HG03342 (cell line): ENCODE measurements at regions not wholly inside any gene's neighbourhood (a gene's known extent, or its start where the extent isn't known, plus 50 kb on each side); places are given as distances from the start of the nearest gene placed in this dataset.

Experiments used
- ATAC-seq: cut with Tn5 transposase; IDR thresholded peaks from one replicate; pipeline ENCODE4 v1.9.1; 2021; ENCODE audit warnings: mild to moderate bottlenecking, moderate library complexity; ENCODE audit not compliant: unreplicated experiment

DNA sequence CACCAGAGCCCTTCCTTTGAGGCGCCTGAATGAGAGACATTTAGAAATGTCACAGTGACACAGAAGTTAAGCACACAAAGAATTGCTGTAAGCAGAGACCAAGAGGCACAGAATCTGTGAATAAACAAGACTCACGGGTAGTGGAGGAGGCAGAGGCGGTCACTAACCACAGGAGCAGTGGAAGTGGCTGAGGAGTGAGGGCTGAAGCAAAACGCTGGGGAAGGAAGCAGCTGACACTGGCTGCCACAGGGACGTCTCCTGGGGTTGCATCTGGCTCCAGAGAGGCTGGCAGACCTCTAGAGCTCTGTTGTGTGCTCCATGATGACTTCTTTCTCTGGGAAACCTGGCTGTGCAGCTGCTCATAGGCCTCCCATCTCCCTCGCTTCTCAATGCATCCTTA lies 65.0 kb upstream of the SLC2A12 start:
- no peak for ATAC-seq

DNA sequence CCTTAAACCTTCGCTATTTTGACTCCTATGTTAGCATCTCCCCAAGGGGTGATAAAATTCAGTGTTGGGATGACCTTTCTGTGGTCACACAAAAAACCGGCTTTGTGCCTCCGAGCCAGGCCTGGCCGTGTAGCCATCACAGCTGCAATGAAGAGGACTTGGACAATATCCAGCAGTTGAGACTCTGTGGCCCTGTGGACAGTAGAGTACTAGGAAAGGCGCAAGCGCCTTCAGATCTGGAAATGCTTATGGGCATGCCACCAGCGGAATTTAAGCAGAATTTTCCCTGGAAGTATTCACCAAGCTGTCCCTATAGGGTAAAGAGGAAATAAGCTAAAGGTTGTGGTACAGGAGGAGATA lies 63.3 kb upstream of the SLC2A12 start:
- no peak for ATAC-seq

DNA sequence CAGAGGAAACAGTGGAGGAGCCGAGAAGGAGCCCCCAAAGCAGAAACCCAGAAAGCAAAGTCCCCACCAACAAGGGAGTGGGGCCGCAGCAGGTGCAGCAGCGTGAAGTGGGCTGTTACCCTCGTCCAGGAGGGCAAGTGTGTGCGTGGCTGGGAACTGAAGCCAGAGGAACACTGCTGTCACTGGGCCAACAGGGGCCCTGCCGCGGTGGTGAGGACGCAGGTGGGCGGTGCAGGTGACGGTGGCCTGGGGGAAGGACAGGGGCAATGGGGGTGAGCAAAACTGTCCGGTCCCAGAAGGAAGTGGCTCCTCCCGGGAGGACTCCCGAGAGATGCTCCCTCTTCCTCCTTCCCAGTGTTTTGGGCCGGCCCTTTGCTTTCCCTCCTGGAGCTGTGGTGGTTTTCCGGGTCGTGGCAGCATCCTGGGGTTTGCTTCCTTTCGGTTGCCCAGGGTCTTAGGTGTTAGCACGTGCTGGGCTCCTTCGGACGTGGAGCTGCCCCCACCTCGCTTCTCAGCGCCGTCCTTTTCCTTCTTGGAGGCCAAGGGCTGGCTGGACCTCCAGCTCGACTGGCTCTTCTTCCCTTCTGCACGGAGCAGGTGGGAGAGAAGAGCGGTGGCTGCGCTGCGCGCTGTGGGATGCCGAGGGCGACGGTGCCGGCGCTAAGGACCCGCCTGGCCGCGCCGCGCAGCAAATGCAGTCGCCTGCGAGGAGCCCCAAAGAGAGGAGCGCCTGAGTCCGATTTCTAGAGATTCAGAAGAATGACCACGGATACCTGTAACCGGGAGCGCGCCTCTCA lies 62.7 kb upstream of the SLC2A12 start:
- ATAC-seq, result no peak

DNA sequence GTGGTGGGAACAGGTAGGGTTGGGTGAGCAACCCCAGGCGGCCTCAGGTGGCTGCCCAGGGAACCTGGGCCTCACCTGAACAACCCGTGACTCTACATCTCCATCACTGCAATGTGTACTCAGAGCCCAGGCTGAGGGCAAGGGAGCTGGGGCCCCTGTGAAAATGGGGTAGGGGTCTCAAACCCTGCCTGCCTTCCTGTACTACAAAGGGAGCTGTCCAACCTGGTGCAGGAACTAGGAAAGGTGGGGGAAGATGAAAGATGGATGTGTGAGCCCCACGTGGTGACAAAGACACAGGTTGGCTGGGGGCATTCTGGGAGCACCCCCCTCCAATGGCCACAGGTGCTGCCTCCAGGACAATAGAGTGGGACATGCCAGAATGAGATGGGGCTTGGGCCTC lies 62.1 kb upstream of the SLC2A12 start:
- no peak for ATAC-seq

DNA sequence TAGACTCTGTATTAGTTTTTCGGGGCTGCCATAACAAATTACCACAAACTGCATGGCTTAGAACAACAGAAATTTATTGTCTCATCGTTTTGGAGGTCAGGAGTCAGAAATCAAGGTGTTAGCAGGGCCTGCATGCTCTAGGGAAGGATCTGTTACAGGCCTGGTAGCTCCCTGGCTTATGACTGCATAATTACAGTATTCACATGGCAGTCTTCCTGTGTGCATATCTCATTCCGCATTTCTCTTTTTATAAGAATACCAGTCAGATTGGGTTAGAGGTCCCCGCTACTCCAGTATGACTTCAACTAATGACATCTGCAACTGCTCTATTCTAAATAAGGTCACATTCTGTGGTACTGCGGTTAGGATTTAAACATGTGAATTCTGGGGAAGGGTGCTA lies 59.3 kb upstream of the SLC2A12 start:
- no peak for ATAC-seq

DNA sequence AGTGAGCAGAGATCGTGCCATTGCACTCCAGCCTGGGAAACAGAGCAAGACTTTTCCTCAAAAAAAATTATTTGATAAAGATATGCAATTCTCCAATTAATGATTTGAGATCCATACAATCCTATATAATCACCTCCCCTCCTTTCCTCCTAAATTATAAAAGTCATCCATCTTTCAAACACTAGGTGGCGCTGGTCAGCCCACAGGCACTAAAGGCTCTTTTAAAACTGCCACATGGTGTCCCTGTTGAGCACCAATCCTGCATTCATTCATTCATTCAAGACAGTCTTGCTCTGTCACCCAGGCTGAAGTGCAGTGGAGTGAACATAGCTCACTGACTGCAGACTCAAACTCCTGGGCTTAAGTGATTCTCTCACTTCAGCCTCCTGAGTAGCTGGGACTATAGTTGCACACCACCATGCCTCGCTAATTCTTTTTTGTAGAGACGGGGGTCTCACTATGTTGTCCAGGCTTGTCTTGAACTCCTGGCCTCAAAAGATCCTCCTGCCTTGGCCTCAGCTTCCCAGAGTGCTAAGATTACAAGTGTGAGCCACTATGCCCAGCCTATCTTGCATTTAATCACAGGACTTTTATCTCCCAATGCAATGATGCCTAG lies 58.7 kb upstream of the SLC2A12 start:
- ATAC-seq, result peak; percentile 78

DNA sequence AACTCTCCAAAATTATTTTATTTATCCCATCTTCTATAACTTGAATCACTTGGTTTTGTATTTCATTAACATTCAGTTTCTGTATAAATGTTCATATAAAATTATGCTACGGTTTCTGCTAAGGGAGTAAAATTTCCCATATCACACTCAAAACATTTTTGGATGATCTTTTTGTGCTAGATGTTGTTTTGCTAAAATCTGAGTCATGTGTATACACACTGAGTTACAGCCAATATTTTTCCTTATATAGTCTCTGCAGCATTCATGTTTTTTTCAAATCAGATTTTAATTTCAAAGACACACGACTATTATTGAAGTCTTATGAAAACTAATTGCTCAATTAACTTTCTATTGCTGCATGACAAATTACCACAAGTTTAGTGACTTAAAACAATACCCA lies 54.3 kb upstream of the SLC2A12 start:
- no peak for ATAC-seq

DNA sequence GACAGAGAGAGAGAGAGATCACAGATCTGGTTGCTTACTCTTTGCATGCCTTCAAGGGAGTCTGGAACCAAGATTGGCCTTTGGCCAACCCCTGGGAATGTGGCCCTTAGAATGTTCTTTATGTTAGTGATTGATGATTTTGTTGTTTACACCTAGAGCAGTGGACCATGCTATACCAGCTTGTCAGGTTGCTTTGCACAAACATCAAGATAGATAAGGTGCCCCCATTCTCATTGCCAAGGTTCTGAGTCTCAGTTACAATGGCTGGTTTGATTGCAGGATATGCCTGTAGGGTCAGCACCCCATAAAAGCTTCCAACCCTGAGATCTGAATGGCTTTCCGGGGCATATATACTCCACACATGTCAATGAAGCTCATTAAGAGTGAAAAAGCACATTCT lies 53.5 kb upstream of the SLC2A12 start:
- ATAC-seq, result no peak

DNA sequence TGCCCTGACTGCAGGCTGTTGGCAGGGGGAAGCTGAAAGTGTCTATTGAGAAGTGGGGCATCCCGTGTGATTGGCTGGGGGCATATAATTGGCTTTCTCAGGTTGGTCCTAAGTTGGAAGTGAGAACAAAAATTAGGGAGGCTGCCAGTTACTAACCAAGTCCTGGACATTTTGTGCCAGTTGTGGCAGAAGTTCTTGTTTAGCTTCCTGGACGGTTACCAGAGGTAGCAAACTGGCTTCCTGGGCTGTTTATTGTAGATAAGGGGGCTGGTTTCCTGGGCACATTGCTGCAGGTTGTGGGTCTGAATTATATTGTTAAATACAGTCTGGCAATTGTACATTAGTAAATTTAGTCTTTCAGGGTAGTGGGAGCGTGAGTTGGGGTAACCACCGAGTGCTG lies 50.6 kb upstream of the SLC2A12 start:
- ATAC-seq, result no peak
